Mesodermal cell (in vitro differentiated cells): ENCODE measurements at regions not wholly inside any gene's neighbourhood (a gene's known extent, or its start where the extent isn't known, plus 50 kb on each side); places are given as distances from the start of the nearest gene placed in this dataset.

ENCODE experiments used
- H3K27ac ChIP-seq: 2 replicates; pipeline ENCODE4 v1.7.0; 2013; ENCODE audit warnings: mild to moderate bottlenecking, low read depth, low read length, moderate library complexity; ENCODE audit not compliant: severe bottlenecking
- H3K36me3 ChIP-seq: 2 replicates; pipeline ENCODE4 v1.7.1; 2013; ENCODE audit warnings: mild to moderate bottlenecking, low read length, moderate library complexity; ENCODE audit not compliant: control insufficient read depth, insufficient read depth
- H3K4me1 ChIP-seq: one replicate; pipeline ENCODE4 v1.7.1; 2013; ENCODE audit warnings: mild to moderate bottlenecking, low read length; ENCODE audit not compliant: insufficient read depth, control insufficient read depth, poor library complexity, severe bottlenecking
- H3K4me3 ChIP-seq: 2 replicates; pipeline ENCODE4 v1.7.0; 2013; ENCODE audit warnings: low read length, control low read depth, mild to moderate bottlenecking; ENCODE audit not compliant: insufficient read depth, poor library complexity, severe bottlenecking; ENCODE audit errors: extremely low read depth
- H3K9me3 ChIP-seq: 2 replicates; pipeline ENCODE4 v1.7.1; 2013; ENCODE audit warnings: mild to moderate bottlenecking, low read length, moderate library complexity; ENCODE audit not compliant: control insufficient read depth
- WGBS, 2 experiments: methylation state at CpG; one replicate each; pipeline ENCODE4 v1.1.5; 2013; ENCODE audit warnings: missing lambda C conversion rate in 2 of 2; ENCODE audit not compliant: insufficient coverage in 2 of 2; 5-methylcytosine and 5-hydroxymethylcytosine counted together

GRCh38 chr13:99821741-99822140 is 149.8 kb downstream of the ZIC5 start:
- Histone ChIP-seq H3K4me1 (no peaks in the 10 kb centered on the region), H3K9me3 (peaks cover 3% of the 10 kb centered on the region), H3K36me3 (no peaks in the 10 kb centered on the region), H3K4me3 (no peak overlapping the region), H3K27ac (no peak overlapping the region)
- 88 to 90% methylated on average over 2 of the region's 3 CpGs for WGBS, 2 experiments

- Histone ChIP-seq H3K36me3 (no peaks in the 10 kb centered on the region), H3K4me1 (no peaks in the 10 kb centered on the region), H3K27ac (no peak overlapping the region), H3K4me3 (no peak overlapping the region), H3K9me3 (peaks cover 7% of the 10 kb centered on the region)
- WGBS, 2 experiments: 89 to 100% methylated on average over 1 to 3 of the region's 7 CpGs
Observed at GRCh38 chr13:99819967-99820366, 151.6 kb downstream of the ZIC5 start.

GRCh38 chr13:99816321-99816720 is 155.2 kb downstream of the ZIC5 start:
- WGBS, 2 experiments: 100% methylated on average over 2 of the region's 2 CpGs
- Histone ChIP-seq H3K27ac (no peak overlapping the region), H3K4me1 (peaks cover 7% of the 10 kb centered on the region), H3K4me3 (no peak overlapping the region), H3K9me3 (peaks cover 4% of the 10 kb centered on the region), H3K36me3 (no peaks in the 10 kb centered on the region)

- 86 to 97% methylated on average over 1 to 2 of the region's 8 CpGs for WGBS, 2 experiments
- H3K4me1 ChIP-seq: peaks cover 7% of the 10 kb centered on the region
Observed at GRCh38 chr13:99813336-99814095, 158.1 kb downstream of the ZIC5 start.

GRCh38 chr13:99812625-99813024 is 158.9 kb downstream of the ZIC5 start:
- Histone ChIP-seq H3K36me3 (no peaks in the 10 kb centered on the region), H3K4me3 (no peak overlapping the region), H3K9me3 (peaks cover 4% of the 10 kb centered on the region), H3K27ac (no peak overlapping the region), H3K4me1 (peaks cover 7% of the 10 kb centered on the region)
- WGBS, 2 experiments: 86 to 96% methylated on average over 3 to 5 of the region's 5 CpGs

More at GRCh38 chr13:99813336-99814095, 158.1 kb downstream of the ZIC5 start:
- H3K36me3 ChIP-seq: no peaks in the 10 kb centered on the region
- H3K9me3 ChIP-seq: peaks cover 4% of the 10 kb centered on the region
- H3K4me3 ChIP-seq: no peak overlapping the region
- H3K27ac ChIP-seq: no peak overlapping the region

GRCh38 chr13:99811067-99811700 is 160.4 kb downstream of the ZIC5 start:
- Histone ChIP-seq H3K27ac (no peak overlapping the region), H3K36me3 (no peaks in the 10 kb centered on the region), H3K4me1 (peaks cover 7% of the 10 kb centered on the region), H3K4me3 (no peak overlapping the region), H3K9me3 (peaks cover under 1% of the 10 kb centered on the region)
- 95% methylated on average over 6 to 7 of the region's 7 CpGs for WGBS, 2 experiments

- H3K27ac ChIP-seq: no peak overlapping the region
- H3K36me3 ChIP-seq: no peaks in the 10 kb centered on the region
- peaks cover 7% of the 10 kb centered on the region for H3K4me1 ChIP-seq
- no peaks in the 10 kb centered on the region for H3K9me3 ChIP-seq
- H3K4me3 ChIP-seq: no peak overlapping the region
- 100% methylated on average over 2 of the region's 4 CpGs; no CpG with 5 or more reads in 1 of the 2 experiments for WGBS, 2 experiments
Observed at GRCh38 chr13:99809926-99810325, 161.6 kb downstream of the ZIC5 start.

GRCh38 chr13:99809496-99809895 is 162.1 kb downstream of the ZIC5 start:
- Histone ChIP-seq H3K36me3 (no peaks in the 10 kb centered on the region), H3K4me1 (peaks cover 7% of the 10 kb centered on the region), H3K9me3 (no peaks in the 10 kb centered on the region), H3K27ac (no peak overlapping the region), H3K4me3 (no peak overlapping the region)
- 88 to 94% methylated on average over 8 of the region's 8 CpGs for WGBS, 2 experiments

GRCh38 chr13:99808786-99809185 is 162.8 kb downstream of the ZIC5 start:
- no peak overlapping the region for H3K27ac ChIP-seq
- no CpG with 5 or more reads among the region's 1 CpG for WGBS, 2 experiments
- H3K4me3 ChIP-seq: no peak overlapping the region
- no peaks in the 10 kb centered on the region for H3K36me3 ChIP-seq
- no peaks in the 10 kb centered on the region for H3K9me3 ChIP-seq
- peaks cover 7% of the 10 kb centered on the region for H3K4me1 ChIP-seq

GRCh38 chr13:99806671-99807070 is 164.9 kb downstream of the ZIC5 start:
- Histone ChIP-seq H3K4me3 (no peak overlapping the region), H3K9me3 (no peaks in the 10 kb centered on the region), H3K36me3 (no peaks in the 10 kb centered on the region), H3K4me1 (no peaks in the 10 kb centered on the region), H3K27ac (no peak overlapping the region)
- WGBS, 2 experiments: 93 to 100% methylated on average over 2 of the region's 4 CpGs

- H3K4me1 ChIP-seq: no peaks in the 10 kb centered on the region
- WGBS, 2 experiments: 10 to 18% methylated on average over 3 of the region's 7 CpGs
- H3K27ac ChIP-seq: no peak overlapping the region
- H3K36me3 ChIP-seq: no peaks in the 10 kb centered on the region
- no peak overlapping the region for H3K4me3 ChIP-seq
- H3K9me3 ChIP-seq: no peaks in the 10 kb centered on the region
Observed at GRCh38 chr13:99805361-99805760, 166.2 kb downstream of the ZIC5 start.
